BE2C (cell line): ENCODE measurements at regions not wholly inside any gene's neighbourhood (a gene's known extent, or its start where the extent isn't known, plus 50 kb on each side); places are given as distances from the start of the nearest gene placed in this dataset.
"Not testable (repeated sequence)": the region's sequence is repeated elsewhere in the genome, so short reads cannot be mapped to it uniquely, and the experiment has no call there.

Source experiments
- DNase-seq: peaks from one replicate; pipeline ENCODE4 v3.0.0-alpha.2; 2020
- H3K27me3 ChIP-seq: fragments of 250-450 bp; sonication (Bioruptor Pico); 2 replicates; pipeline ENCODE4 v1.5.1; 2020; ENCODE audit warnings: mild to moderate bottlenecking
- H3K36me3 ChIP-seq: fragments of 250-450 bp; sonication (Bioruptor Pico); 2 replicates; pipeline ENCODE4 v1.5.1; 2020; ENCODE audit warnings: mild to moderate bottlenecking
- H3K4me1 ChIP-seq: fragments of 250-450 bp; sonication (Bioruptor Pico); 2 replicates; pipeline ENCODE4 v1.5.1; 2020
- H3K4me3 ChIP-seq: 2 replicates; pipeline ENCODE4 v1.5.1; 2011; ENCODE audit warnings: low read depth, low read length
- H3K9me3 ChIP-seq: fragments of 250-450 bp; sonication (Bioruptor Pico); 2 replicates; pipeline ENCODE4 v1.5.1; 2020
- CTCF ChIP-seq: IDR thresholded peaks from 2 replicates; pipeline ENCODE4 v1.5.1; 2012; ENCODE audit warnings: mild to moderate bottlenecking, low read depth, low read length

GRCh38 chr14:48261436-48261835 lies 586.0 kb upstream of the MDGA2 start:
- H3K4me3 ChIP-seq: no peak overlapping the region

GRCh38 chr14:48260394-48261295 lies 585.2 kb upstream of the MDGA2 start:
- not testable (repeated sequence) for H3K4me1 ChIP-seq, DNase-seq, H3K4me3 ChIP-seq, H3K27me3 ChIP-seq, H3K36me3 ChIP-seq, H3K9me3 ChIP-seq

More at GRCh38 chr14:48261436-48261835, 586.0 kb upstream of the MDGA2 start:
- no peak for TF ChIP-seq CTCF
- no peaks in the 10 kb centered on the region for H3K36me3 ChIP-seq
- H3K4me1 ChIP-seq: no peaks in the 10 kb centered on the region
- no peak for DNase-seq
- no peaks in the 10 kb centered on the region for H3K27me3 ChIP-seq
- no peaks in the 10 kb centered on the region for H3K9me3 ChIP-seq

- H3K27me3 ChIP-seq, H3K4me1 ChIP-seq, DNase-seq, H3K36me3 ChIP-seq, H3K9me3 ChIP-seq, H3K4me3 ChIP-seq: not testable (repeated sequence)
Observed at GRCh38 chr14:48259876-48260275, 584.5 kb upstream of the MDGA2 start.

- not testable (repeated sequence) for H3K36me3 ChIP-seq, DNase-seq, H3K4me1 ChIP-seq, H3K4me3 ChIP-seq, H3K27me3 ChIP-seq, H3K9me3 ChIP-seq
Observed at GRCh38 chr14:48259232-48259631, 583.8 kb upstream of the MDGA2 start.

- H3K4me1 ChIP-seq, H3K4me3 ChIP-seq, H3K36me3 ChIP-seq, H3K9me3 ChIP-seq, H3K27me3 ChIP-seq, DNase-seq: not testable (repeated sequence)
Observed at GRCh38 chr14:48258703-48259102, 583.3 kb upstream of the MDGA2 start.

- no peak overlapping the region for H3K4me3 ChIP-seq
- H3K27me3 ChIP-seq: no peaks in the 10 kb centered on the region
- TF ChIP-seq CTCF: no peak
- H3K36me3 ChIP-seq: no peaks in the 10 kb centered on the region
- H3K4me1 ChIP-seq: no peaks in the 10 kb centered on the region
- no peak for DNase-seq
- H3K9me3 ChIP-seq: no peaks in the 10 kb centered on the region
Observed at GRCh38 chr14:48253020-48253419, 577.6 kb upstream of the MDGA2 start.

- H3K27me3 ChIP-seq: no peaks in the 10 kb centered on the region
- no peak for TF ChIP-seq CTCF
- H3K4me1 ChIP-seq: no peaks in the 10 kb centered on the region
- no peaks in the 10 kb centered on the region for H3K36me3 ChIP-seq
- H3K4me3 ChIP-seq: no peak overlapping the region
- no peak for DNase-seq
- no peaks in the 10 kb centered on the region for H3K9me3 ChIP-seq
Observed at GRCh38 chr14:48251290-48251689, 575.9 kb upstream of the MDGA2 start.

- TF ChIP-seq CTCF: no peak
- H3K27me3 ChIP-seq: no peaks in the 10 kb centered on the region
- no peaks in the 10 kb centered on the region for H3K4me1 ChIP-seq
- no peak overlapping the region for H3K4me3 ChIP-seq
- no peak for DNase-seq
- H3K36me3 ChIP-seq: no peaks in the 10 kb centered on the region
- no peaks in the 10 kb centered on the region for H3K9me3 ChIP-seq
Observed at GRCh38 chr14:48250575-48250974, 575.2 kb upstream of the MDGA2 start.
